Hypothalamus (tissue), 51 donors: ENCODE measurements at regions not wholly inside any gene's neighbourhood (a gene's known extent, or its start where the extent isn't known, plus 50 kb on each side); places are given as distances from the start of the nearest gene placed in this dataset.
"Not testable (repeated sequence)": the region's sequence is repeated elsewhere in the genome, so short reads cannot be mapped to it uniquely, and the experiment has no call there.

Experiments
- DNase-seq, 51 donors: peaks; one replicate each; lab custom pipeline; 2025; lab: John Stamatoyannopoulos, UW

DNA sequence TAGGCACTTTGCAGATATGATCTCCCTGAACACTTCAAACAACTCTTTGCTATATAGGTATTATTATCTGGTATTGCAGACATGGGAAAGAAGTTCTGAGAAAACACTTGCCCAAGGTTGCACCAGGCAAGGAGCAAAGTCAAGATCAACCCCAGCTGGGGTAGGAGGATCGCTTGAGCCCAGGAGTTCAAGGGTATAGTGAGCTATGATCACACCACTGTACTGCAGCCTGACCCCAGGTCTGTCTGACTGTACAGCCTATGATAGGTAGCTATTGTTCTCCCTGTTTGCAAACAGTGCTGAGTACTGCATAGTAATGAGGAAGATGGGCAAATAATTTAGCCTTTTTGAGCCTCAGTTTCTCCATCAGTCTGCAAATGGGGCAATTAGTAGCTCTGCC lies 60.5 kb upstream of the GRK3 start:
- DNase-seq = not testable (repeated sequence)

DNA sequence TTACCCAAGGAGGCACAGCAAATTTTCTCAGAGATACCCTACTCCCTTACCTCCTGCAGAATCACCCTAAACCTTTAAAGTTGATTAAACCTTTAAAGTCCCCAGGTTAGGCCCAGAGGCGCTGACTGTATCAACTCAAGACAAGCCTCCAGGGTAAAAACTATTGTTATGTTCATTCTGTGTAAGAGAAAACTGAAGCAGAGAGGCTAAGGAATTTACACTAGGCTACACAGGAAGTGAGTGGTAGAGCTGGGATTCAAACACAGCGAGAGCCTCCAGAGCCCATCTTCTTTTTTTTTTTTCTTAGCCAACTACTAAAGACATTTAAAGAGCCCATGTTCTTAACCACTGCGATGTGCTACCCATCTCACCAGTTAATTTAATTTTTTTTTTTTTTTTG lies 56.3 kb upstream of the GRK3 start:
- no peak for DNase-seq

DNA sequence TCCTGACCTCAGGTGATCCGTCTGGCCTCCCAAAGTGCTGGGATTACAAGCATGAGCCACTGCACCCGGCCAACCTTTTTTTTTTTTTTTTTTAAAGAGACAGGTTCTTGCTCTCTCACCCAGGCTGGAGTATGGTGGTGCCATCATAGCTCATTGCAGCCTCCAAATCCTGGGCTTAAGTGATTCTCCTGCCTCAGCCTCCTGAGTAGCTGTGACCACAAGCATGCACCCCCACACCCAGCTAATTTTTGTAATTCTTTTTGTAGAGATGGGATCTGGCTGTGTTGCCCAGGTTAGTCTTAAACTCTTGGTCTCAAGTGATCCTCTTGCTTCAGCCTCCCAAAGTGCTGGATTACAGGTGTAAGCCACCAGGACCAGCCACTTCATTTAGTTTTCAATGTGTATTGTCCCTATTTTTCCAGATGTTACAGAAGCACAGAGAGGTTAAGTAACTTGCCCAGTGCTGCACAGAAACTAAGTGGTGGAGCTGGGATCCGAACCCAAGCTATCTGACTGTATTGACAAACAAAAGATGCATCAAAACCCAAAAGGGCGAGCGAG lies 55.6 kb upstream of the GRK3 start:
- DNase-seq = no peak

DNA sequence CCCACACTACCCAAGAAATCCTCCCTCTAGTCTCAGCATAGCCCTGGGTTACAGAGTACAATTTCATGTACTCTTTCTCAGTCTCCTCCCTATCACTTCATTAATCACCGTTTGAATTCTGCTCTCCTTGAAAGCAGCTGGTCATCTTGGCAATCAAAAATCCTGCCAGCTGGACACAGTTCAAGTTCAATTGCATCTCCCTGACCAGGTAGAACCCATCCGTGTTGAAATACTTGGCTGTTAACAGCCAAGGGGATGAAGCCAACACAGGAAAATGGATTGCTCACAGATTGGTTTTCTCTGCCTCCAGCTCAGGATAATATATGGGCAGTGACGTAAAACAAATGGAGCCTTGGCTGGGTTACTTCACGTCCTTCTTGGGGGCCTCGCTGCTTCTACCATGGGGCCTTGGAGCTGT lies 55.1 kb upstream of the GRK3 start:
- no peak for DNase-seq

DNA sequence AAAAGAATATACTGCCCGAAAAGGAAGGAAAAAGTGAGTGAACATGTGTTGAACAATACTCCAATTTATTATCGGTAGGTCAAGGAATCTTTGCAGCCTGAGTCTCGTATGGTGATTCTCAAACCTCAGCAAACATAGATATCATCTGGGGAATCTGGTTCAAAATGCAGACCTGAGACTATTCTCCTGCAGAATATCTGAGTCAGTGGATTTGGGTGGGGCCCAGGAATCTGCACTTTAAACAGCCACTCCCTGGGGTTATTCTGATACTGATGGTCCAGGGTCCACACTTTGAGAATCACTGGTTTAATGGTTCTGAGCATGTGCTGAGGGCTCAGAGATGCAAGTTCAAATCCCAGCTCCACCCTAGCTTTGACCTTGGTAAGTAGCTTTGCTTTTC lies 53.6 kb upstream of the GRK3 start:
- DNase-seq = no peak

DNA sequence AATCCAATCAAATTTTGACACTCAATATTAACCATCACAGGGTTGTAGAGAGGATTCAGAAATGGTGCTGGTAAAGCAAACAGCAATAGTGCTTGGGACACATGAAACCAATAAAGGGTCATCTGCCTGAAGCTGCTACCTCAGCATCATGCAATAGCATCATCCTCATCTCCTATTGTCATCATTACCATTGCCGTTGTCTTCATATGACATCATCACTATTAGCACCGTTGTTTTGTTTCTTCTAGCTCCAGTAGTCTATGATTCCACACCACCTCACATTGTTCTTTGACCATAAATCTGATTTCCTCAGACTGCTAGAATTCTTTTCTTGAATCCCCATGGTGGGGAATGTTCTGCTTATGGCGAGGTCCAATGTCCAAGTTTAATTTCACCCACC lies 52.8 kb upstream of the GRK3 start:
- no peak for DNase-seq

DNA sequence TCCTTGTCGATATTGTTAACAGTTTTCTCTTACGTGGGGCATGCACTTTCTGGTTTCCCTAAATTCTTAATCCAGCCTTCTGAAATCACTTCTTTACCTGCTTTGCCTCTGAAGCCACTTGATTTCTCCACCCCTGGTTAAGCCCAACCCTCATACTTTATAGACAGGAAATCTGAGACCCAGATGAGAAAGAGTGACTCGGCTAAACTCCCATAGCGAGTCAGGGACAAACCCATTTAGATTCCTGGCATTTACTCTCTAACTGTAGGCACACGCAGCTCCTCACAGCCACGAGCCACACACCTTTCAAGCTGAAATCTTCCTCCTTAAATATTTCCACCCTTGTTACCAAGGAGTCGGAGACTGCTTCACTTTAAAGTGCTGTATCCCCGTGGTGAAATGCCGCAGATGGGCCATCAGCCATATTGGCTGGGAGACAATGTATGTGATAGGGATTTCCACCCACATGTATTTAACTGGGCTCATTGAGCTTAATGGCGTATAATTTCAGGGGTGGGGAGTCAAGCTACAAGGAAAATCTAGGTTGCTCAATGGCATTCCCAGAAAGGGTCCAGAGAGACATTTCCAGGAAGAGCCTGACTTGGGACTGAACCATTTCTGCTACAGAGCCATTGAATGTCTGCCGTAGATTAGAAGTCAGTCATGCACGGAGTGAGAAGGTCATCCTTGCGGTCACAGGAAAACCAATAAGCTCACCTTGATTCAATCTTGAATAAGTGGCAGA lies 49.9 kb upstream of the GRK3 start:
- DNase-seq = no peak
